Mesendoderm (in vitro differentiated cells): ENCODE measurements at regions not wholly inside any gene's neighbourhood (a gene's known extent, or its start where the extent isn't known, plus 50 kb on each side); places are given as distances from the start of the nearest gene placed in this dataset.

ENCODE experiments used
- DNase-seq: peaks from one replicate; pipeline ENCODE4 v3.0.0; 2013
- H2AK5ac ChIP-seq: 2 replicates; pipeline ENCODE4 v1.6.1; 2013; ENCODE audit warnings: low read length, inconsistent platforms
- H2BK120ac ChIP-seq: 2 replicates; pipeline ENCODE4 v1.6.1; 2013; ENCODE audit warnings: low read depth, mild to moderate bottlenecking, low read length, moderate library complexity, mixed read lengths
- H2BK15ac ChIP-seq: replicated peaks from 2 replicates; pipeline ENCODE4 v1.6.1; 2013; ENCODE audit warnings: low read depth, mild to moderate bottlenecking, moderate library complexity
- H2BK5ac ChIP-seq: 2 replicates; pipeline ENCODE4 v1.6.1; 2013; ENCODE audit warnings: low read length, inconsistent platforms
- H3K18ac ChIP-seq: 2 replicates; pipeline ENCODE4 v1.6.1; 2013; ENCODE audit warnings: mild to moderate bottlenecking, low read length, mixed read lengths
- H3K23ac ChIP-seq: one replicate; pipeline ENCODE4 v1.6.1; 2013; ENCODE audit warnings: low read length
- H3K27ac ChIP-seq: 2 replicates; pipeline ENCODE4 v1.5.1; 2013; ENCODE audit warnings: low read depth, mild to moderate bottlenecking, inconsistent platforms, low read length, moderate library complexity
- H3K27me3 ChIP-seq: 2 replicates; pipeline ENCODE4 v1.6.1; 2013; ENCODE audit warnings: low read length, control low read depth, mild to moderate bottlenecking, inconsistent platforms; ENCODE audit not compliant: insufficient read depth, poor library complexity
- H3K36me3 ChIP-seq: 2 replicates; pipeline ENCODE4 v1.6.1; 2013; ENCODE audit warnings: low read length, inconsistent platforms; ENCODE audit not compliant: control insufficient read depth, insufficient read depth
- H3K4ac ChIP-seq: one replicate; pipeline ENCODE4 v1.6.1; 2013; ENCODE audit warnings: low read depth, mild to moderate bottlenecking, low read length, moderate library complexity
- H3K4me1 ChIP-seq: 2 replicates; pipeline ENCODE4 v1.6.1; 2013; ENCODE audit warnings: low read depth, low read length, inconsistent platforms; ENCODE audit not compliant: control insufficient read depth
- H3K4me2 ChIP-seq: 2 replicates; pipeline ENCODE4 v1.6.1; 2013; ENCODE audit warnings: low read length
- H3K4me3 ChIP-seq: 2 replicates; pipeline ENCODE4 v1.5.1; 2013; ENCODE audit warnings: mild to moderate bottlenecking, low read length
- H3K56ac ChIP-seq: one replicate; pipeline ENCODE4 v1.6.1; 2013; ENCODE audit warnings: low read length
- H3K79me1 ChIP-seq: 2 replicates; pipeline ENCODE4 v1.6.1; 2013; ENCODE audit warnings: low read length, inconsistent platforms
- H3K79me2 ChIP-seq: 2 replicates; pipeline ENCODE4 v1.6.1; 2013; ENCODE audit warnings: mild to moderate bottlenecking, low read length; ENCODE audit not compliant: control insufficient read depth, insufficient read depth
- H3K9ac ChIP-seq: 2 replicates; pipeline ENCODE4 v1.6.1; 2013; ENCODE audit warnings: low read length, inconsistent platforms
- H4K5ac ChIP-seq: one replicate; pipeline ENCODE4 v1.6.1; 2013; ENCODE audit warnings: low read length
- H4K8ac ChIP-seq: one replicate; pipeline ENCODE4 v1.6.1; 2013; ENCODE audit warnings: low read depth, mild to moderate bottlenecking, control low read depth, low read length, moderate library complexity
- WGBS: extraction: QIAGEN DNeasy Blood & Tissue Kit; methylation state at CpG from one replicate; pipeline ENCODE4 v1.1.7; 2013; ENCODE audit warnings: low lambda C conversion rate, missing lambda C conversion rate; ENCODE audit not compliant: insufficient coverage; ENCODE audit errors: extremely low coverage; 5-methylcytosine and 5-hydroxymethylcytosine counted together

- Histone ChIP-seq H2BK15ac (no peak overlapping the region), H3K36me3 (no peaks in the 10 kb centered on the region), H4K5ac (no peak overlapping the region), H3K23ac (no peak overlapping the region), H2AK5ac (no peak overlapping the region), H2BK120ac (no peak overlapping the region), H3K79me2 (no peaks in the 10 kb centered on the region), H3K4ac (no peak overlapping the region), H3K4me1 (no peaks in the 10 kb centered on the region), H3K56ac (no peak overlapping the region), H3K4me2 (no peak overlapping the region), H3K27me3 (no peaks in the 10 kb centered on the region), H2BK5ac (no peak overlapping the region), H3K18ac (no peak overlapping the region), H4K8ac (no peak overlapping the region), H3K79me1 (no peaks in the 10 kb centered on the region), H3K4me3 (no peak overlapping the region), H3K9ac (no peak overlapping the region), H3K27ac (no peak overlapping the region)
- no peak for DNase-seq
- WGBS = no CpG with 5 or more reads among the region's 21 CpGs
These were observed 100.8 kb upstream of the B3GAT1 start for GRCh38 chr11:134512571-134513538.

- no peak for DNase-seq
- Histone ChIP-seq H3K56ac (no peak overlapping the region), H3K27me3 (no peaks in the 10 kb centered on the region), H2BK15ac (no peak overlapping the region), H3K27ac (no peak overlapping the region), H3K4me3 (no peak overlapping the region), H3K4ac (no peak overlapping the region), H3K79me1 (no peaks in the 10 kb centered on the region), H3K79me2 (no peaks in the 10 kb centered on the region), H2AK5ac (no peak overlapping the region), H3K9ac (no peak overlapping the region), H3K4me2 (no peak overlapping the region), H3K36me3 (no peaks in the 10 kb centered on the region), H4K5ac (no peak overlapping the region), H2BK120ac (no peak overlapping the region), H3K23ac (no peak overlapping the region), H3K18ac (no peak overlapping the region), H4K8ac (no peak overlapping the region), H2BK5ac (no peak overlapping the region), H3K4me1 (no peaks in the 10 kb centered on the region)
- WGBS = no CpG with 5 or more reads among the region's 7 CpGs
These were observed 100.0 kb upstream of the B3GAT1 start for GRCh38 chr11:134512061-134512460.

GRCh38 chr11:134511255-134511654 is 99.2 kb upstream of the B3GAT1 start:
- H3K79me1 ChIP-seq = no peaks in the 10 kb centered on the region
- no peak overlapping the region for H3K9ac ChIP-seq
- no CpG with 5 or more reads among the region's 2 CpGs for WGBS
- H2BK15ac ChIP-seq = no peak overlapping the region
- no peaks in the 10 kb centered on the region for H3K79me2 ChIP-seq
- H4K8ac ChIP-seq = no peak overlapping the region
- no peak overlapping the region for H3K4me2 ChIP-seq
- no peak overlapping the region for H2AK5ac ChIP-seq
- no peak overlapping the region for H3K4me3 ChIP-seq
- H2BK120ac ChIP-seq = no peak overlapping the region
- no peaks in the 10 kb centered on the region for H3K4me1 ChIP-seq
- H3K23ac ChIP-seq = no peak overlapping the region
- H4K5ac ChIP-seq = no peak overlapping the region
- no peak overlapping the region for H3K27ac ChIP-seq
- no peak overlapping the region for H3K56ac ChIP-seq
- H3K4ac ChIP-seq = no peak overlapping the region
- H3K18ac ChIP-seq = no peak overlapping the region
- H3K36me3 ChIP-seq = no peaks in the 10 kb centered on the region
- no peak overlapping the region for H2BK5ac ChIP-seq
- DNase-seq = no peak
- H3K27me3 ChIP-seq = no peaks in the 10 kb centered on the region

GRCh38 chr11:134510233-134511040 is 98.4 kb upstream of the B3GAT1 start:
- no peaks in the 10 kb centered on the region for H3K79me2 ChIP-seq
- no peak overlapping the region for H3K56ac ChIP-seq
- H3K27ac ChIP-seq = no peak overlapping the region
- no peaks in the 10 kb centered on the region for H3K36me3 ChIP-seq
- H3K4me1 ChIP-seq = no peaks in the 10 kb centered on the region
- no peak for DNase-seq
- H2BK15ac ChIP-seq = no peak overlapping the region
- H3K23ac ChIP-seq = no peak overlapping the region
- H4K8ac ChIP-seq = no peak overlapping the region
- no CpG with 5 or more reads among the region's 22 CpGs for WGBS
- H2BK5ac ChIP-seq = no peak overlapping the region
- H3K79me1 ChIP-seq = no peaks in the 10 kb centered on the region
- no peak overlapping the region for H3K4me3 ChIP-seq
- H2AK5ac ChIP-seq = no peak overlapping the region
- no peak overlapping the region for H3K9ac ChIP-seq
- H4K5ac ChIP-seq = no peak overlapping the region
- H3K27me3 ChIP-seq = no peaks in the 10 kb centered on the region
- no peak overlapping the region for H3K4me2 ChIP-seq
- H2BK120ac ChIP-seq = no peak overlapping the region
- H3K18ac ChIP-seq = no peak overlapping the region
- H3K4ac ChIP-seq = no peak overlapping the region

DNA sequence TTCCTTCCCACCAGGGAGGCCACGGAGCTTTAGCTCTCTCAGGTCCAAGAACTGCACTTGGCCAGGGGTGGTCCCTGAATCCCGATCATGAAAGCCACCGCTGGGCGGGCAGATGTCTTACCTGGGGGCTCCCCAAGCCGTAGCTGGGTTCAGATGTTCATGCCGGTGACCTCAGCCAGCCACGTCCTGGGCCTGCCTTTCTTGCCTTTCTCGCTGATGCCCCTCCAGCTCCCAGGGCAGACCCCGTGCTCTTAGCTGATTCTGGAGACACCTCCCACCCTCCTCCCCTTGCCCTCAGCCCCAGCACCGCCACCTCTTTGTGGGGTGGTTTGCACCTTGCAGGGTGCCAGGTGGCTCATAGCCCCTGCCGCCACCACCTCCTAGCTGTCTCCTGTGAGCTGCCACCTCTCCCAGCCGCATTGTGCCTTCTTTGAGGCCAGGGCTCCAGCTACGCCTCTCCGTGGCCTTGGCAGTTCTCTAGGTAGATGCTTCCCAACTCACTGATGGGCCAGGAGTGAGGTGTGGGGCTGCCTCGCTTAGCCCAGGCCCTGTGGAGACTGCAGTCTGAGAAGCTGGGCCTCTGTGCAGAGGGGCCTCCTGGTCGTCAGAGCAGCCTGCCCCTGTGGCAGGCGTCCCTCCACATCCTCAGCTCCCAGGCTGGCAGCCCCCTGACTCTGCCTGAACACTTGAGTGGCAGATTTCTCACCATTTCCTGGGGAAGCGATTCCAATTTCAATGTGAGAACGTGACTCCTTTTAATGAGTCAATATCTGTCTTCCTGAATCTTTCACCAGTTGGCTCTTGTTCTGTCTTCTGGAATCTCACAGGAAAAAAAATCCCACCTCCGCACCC is 97.6 kb upstream of the B3GAT1 start:
- H2AK5ac ChIP-seq = no peak overlapping the region
- H3K79me2 ChIP-seq = no peaks in the 10 kb centered on the region
- H3K79me1 ChIP-seq = no peaks in the 10 kb centered on the region
- no peak overlapping the region for H3K9ac ChIP-seq
- no peak overlapping the region for H2BK15ac ChIP-seq
- no peaks in the 10 kb centered on the region for H3K27me3 ChIP-seq
- no peak overlapping the region for H3K18ac ChIP-seq
- DNase-seq = no peak
- H3K56ac ChIP-seq = no peak overlapping the region
- no peak overlapping the region for H3K27ac ChIP-seq
- H3K4me1 ChIP-seq = no peaks in the 10 kb centered on the region
- no peak overlapping the region for H2BK120ac ChIP-seq
- no peak overlapping the region for H4K5ac ChIP-seq
- H4K8ac ChIP-seq = no peak overlapping the region
- H3K23ac ChIP-seq = no peak overlapping the region
- no peak overlapping the region for H2BK5ac ChIP-seq
- WGBS = no CpG with 5 or more reads among the region's 20 CpGs
- no peak overlapping the region for H3K4me3 ChIP-seq
- H3K4me2 ChIP-seq = no peak overlapping the region
- no peak overlapping the region for H3K4ac ChIP-seq
- no peaks in the 10 kb centered on the region for H3K36me3 ChIP-seq
